NOMO-1 treated with DMSO at 0.1 percent for 48 hours (cell line): ENCODE measurements at regions not wholly inside any gene's neighbourhood (a gene's known extent, or its start where the extent isn't known, plus 50 kb on each side); places are given as distances from the start of the nearest gene placed in this dataset.

Experiments
- DNase-seq: peaks from one replicate; lab custom pipeline; 2025; ENCODE audit not compliant: unreplicated experiment; lab: John Stamatoyannopoulos, UW

DNA sequence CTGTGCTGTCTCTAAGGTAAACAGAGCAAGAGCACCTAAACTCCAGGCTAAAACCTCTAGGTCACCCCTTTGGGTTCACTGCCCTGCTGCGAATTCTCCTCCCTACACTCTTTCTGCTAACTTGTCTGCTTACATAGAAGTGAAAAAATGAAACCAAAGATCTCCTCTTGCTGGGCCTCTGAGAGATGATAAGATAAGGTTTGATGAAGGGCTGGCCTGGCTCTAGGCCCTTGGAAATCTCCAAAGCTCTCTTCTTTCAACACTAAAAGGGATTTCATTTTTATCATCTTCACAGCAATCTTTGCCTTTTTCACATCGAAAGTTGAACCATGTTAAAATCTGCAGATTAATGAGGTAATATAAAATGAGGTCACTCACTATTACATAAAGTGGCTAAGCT, 450.8 kb upstream of the TLE4 start:
- no peak for DNase-seq

DNA sequence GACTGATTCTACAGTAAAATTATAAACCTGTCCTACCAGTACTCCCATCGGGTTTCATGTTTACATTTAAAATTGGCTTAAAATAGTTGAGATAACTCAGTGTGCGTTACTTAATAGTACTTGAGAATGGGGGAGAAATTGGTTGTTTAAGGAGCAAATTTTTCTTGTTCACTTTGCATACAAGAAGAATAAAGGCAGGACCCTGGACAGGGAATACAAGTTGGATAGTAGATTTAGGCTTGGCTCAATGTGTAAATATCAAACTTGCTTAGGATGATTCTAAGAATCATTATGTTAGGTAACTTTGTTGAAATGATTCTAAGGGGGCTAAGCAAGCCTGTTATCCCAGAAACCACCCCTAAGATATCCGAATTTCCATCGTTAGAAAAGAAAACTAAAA, 448.4 kb upstream of the TLE4 start:
- DNase-seq, result no peak

DNA sequence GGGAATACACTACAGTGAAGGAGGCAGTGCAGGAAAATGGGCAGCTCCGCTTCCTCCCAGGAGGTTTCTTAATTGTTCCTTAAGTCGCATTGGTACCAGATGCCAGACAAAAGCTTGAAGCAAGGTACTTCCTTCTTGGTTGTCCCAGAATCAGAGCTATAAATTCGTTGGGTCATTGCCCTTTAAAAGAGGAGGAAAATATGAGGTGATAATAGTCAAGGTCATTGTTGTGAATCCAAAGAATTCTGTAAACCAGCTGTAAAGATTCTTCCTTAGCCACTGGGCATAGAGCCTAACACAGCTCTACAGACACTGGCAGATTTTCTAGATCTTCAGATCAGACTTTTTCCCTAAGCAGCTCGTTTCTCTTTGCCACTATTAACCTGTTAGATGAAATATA, 444.1 kb upstream of the TLE4 start:
- no peak for DNase-seq

DNA sequence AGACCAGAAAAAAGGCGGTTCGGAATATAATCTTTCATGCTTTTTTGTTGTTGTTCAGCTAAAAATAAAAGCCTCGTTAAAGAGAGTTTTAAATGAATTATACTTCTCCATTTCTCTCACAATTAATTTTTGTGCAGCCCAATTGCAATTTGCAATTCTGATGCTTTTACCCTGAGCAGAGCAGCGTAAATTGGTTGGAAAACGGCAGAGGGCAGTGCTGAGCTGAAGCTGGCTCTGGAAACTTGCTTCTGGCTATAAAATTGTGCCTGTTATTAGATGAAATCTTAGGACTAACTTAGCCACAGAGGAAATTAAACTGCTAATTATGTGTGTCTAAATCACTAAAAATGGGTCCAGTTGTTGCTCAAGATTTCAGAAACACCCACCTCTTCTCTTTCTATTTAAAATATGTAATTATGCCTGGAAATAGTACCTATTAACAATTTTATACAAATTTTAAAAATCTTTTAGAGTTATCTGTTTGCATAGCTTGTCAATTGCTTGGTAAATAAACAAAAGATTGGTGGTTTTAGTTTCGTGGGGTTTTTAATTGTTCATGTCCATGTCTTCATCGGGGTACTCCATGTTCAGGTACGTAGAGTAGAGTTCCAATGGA, 441.8 kb upstream of the TLE4 start:
- peak; percentile 36 for DNase-seq

DNA sequence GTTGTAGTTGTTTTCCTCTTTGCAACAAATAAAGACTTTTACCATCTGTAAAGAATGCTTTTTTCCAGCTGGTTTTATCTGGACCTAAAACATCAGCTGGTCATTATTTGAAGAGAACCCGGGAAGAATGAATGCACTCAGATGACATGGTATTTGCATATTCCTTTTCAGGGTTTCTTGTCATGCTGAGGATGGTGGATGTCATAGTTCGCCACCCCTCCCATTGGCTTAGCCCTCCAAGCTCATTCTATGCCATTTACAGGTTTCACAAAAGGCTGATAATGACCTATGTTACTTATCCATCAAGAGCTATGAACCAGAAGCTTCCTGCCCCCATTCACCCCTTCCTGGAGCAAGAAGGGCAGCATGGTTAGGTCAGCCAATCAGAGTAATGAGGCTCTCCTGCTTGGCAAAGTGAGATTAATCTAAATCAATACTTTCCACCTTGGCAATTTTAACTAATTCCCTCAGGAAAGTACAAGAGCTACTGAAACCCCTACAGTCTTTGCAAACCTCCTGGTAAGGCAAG, 440.5 kb upstream of the TLE4 start:
- DNase-seq, result no peak

DNA sequence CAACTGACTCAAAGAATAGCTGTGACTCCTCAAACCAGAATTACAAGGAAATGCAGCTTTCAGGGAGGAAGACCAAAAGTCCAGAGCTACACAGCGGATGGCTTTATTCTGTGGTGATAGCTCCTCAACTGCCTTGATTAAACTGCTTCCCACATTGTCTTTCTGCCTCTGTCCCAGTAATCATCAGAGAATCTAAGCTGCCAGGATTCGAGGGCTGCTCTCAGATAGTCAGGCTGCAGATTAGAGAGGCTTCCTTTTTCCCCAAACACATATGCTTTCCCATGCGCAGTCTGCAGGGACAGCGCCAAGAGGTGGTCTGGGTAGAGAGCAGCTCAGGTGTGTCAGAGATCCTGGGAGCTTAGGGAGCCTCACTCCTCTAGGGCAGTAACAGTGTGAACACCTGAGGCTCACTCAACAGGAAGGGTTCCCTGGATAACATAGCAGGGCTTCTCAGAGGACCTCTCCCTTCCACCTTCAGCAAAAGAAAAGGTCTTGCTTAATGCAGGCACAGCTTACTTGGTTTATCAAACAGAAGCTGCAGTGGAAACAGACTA, 439.9 kb upstream of the TLE4 start:
- DNase-seq, result no peak

DNA sequence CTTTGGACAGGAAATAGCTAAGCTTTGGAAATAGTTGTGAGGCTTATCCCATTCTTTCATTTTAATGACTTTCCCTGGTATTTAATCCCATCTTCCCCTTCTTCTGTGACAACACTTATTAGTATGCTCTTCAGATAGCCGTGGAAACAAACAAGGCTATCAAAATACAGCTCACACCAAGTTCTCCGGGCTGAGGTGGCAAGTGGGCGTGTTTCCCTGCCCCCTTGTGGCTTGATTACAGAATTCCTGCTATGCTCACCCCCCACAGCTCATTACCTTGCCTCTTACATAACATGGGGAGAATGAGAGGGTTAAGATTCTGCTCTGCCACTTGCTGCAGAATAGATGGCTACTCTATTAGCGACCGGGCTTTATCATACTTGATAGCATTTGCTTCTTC, 437.1 kb upstream of the TLE4 start:
- DNase-seq, result no peak

DNA sequence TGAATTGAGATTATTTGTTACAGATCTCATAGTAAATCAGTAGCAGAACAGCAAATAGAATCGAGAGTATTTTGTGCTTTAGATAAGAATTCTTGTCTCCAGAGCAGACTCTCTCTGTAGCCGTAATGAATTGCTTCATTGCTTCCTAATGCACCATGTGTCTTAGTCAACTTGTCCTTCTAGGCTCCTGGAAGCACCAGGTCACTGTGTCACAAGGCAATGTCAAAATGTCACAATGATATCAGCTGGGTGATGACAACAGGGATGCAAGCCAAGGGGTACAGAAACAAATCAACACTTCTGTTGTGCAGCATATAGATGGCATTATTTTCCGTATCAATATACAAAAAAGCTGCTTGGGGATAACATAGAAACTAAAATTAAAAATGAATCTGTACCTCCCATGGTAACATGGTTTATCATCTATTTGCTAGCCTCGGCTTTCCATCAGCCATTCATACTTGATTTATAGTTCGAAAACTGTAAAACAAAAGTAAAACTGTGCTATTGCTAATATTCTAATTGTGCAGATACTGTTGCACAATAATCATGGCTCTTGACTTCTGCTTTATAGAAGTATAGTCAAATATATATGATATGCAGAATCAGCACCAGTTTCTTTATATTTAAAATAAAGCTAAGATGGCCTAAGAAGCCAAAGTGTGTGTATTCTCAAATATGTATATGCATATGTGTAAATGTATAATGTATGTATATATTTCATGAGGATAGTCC, 435.9 kb upstream of the TLE4 start:
- no peak for DNase-seq

DNA sequence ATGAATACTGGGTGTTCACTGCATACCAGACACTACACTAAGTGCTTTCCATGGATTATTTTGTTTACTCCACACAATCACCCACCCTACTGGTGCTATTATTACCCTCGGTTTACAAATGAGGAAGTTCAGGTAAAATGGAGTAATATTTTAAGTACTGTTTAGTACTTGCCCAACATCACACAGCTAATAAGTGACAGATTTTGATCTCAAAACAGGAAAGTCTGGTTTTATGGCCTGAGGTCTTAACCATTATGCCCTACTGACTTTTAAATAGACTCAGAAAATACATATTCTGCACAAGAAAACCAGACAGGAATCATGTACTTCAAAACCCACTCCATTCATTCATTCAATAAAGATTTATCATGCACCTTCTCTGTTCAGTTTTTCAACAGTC, 431.0 kb upstream of the TLE4 start:
- peak; percentile 26 for DNase-seq

DNA sequence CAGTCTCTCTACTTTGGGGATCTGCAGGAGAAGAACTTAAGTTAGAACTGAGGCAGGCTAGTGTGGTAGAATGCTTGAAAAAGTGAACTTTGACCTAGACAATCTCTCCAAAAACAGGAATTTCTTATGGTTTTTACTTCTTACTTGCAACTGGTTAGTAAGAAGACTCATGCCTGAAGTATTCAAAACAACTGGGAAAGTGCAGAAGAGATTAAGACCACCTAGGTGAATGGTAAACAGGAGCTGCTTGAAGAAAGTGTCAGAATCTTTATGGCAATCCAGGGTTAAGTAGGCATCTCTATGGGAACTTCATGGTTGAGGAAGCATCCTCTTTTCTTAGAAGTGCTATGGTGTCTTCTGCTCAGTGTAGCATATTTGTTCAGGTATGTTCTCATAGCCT, 428.6 kb upstream of the TLE4 start:
- DNase-seq, result no peak

DNA sequence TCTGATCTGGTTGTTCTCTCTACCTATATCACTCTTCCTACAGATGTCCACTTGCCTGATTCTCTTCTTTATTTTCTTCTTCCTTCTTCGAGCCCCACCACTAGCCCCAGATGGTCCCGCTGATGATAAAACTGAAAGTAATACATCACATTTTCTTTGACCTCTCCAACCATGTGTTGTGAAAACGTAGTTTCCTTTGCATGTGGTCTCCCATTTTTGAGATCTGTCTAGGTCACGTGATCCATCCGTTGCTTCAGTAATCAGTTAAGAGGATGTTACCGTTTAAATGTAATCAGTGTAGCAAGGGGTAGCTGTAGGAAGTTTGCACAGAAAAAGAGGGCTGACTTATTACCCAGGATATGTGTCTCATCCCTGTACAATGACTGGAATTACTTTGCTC, 426.3 kb upstream of the TLE4 start:
- DNase-seq, result peak; percentile 8

DNA sequence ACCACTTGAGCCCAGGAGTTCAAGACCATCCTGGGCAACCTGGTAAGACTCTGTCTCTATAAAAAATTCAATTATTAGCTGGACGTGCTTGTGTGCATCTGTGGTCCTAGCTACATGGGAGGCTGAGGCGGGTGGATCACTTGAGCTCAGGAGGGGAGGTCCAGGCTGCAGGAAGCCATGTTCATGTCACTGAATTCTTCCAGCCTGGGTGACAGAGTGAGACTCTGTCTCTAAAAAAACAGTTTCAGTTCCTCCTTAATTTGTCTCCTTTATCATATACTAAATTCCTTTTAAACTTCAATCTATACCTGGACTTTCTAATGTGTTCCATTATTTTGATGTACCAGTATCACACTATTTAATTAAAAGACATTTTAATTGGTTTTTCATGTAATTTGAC, 422.2 kb upstream of the TLE4 start:
- DNase-seq, result peak; percentile 37

DNA sequence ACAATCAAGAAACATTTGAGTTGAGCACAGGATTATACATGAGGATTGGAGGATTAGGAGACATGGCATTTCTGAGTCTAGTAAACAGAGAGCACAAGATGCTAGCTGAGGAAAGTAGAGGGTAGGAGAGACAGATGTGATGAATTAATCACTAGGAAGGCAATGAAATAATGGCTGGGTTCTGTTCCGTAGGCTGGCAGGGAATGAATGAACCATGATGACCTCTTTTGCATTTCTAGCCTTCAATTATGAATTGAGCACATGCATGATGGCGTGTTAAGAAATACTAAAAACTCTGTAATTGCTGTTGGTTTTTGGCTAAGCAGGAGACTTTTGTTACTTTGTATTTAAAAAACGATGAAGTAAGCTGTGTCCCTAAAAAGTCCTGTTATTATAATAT, 420.0 kb upstream of the TLE4 start:
- DNase-seq, result no peak

DNA sequence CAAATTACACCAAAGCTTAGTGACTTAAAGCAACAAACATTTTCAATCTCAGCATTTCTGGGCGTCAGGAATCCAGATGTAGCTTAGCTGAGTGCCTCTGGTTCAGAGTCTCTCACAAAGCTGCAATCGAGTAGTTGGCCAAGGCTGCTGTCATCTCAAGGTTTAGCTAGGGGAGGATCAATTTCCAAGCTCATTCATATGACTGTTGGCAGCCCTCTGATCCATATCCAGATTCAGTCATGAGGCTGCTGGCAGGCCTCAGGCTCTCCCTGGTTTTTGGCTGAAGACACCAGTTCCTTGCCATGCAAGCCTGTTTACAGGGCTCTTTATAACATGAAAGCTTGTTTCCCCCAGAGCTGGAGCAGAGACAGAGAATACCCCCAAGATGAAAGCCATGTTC, 419.5 kb upstream of the TLE4 start:
- no peak for DNase-seq

DNA sequence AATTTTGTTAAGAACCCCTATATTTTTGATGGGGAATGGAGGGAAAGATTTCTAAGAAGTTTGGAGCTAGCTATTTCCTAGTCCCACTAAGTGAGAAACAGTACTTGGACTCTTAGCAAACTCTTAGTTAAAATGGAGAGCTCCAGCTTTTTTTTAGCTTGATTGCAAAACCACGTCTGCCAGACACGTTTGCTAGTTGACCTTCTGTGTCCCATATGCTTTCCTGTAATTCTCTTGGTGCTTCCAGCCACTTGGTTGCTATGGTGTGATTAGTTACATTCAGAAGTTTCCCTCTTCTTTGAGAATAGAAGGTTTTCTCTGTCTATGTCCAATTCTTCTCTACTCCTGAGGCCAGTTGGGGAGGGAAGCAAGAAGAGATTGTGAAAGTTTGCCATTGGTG, 417.0 kb upstream of the TLE4 start:
- no peak for DNase-seq

DNA sequence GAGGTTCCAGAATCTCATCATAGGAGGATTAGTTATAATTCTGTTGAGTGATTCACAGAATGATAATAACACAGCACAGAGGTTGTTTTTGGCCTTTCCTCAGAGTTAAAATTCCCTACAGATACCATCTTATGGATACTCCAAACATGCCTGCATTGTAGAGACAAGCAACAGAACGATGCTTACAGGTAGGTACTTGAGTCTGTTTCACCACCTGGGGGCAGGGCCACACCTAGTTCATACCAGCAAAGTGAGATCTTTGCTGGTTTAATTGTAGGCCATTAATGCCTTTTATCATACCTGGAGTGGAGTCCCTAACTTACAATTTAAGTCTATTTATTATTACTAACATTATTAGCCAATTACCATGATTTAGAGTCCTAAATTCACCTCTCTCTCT, 416.5 kb upstream of the TLE4 start:
- DNase-seq, result no peak

DNA sequence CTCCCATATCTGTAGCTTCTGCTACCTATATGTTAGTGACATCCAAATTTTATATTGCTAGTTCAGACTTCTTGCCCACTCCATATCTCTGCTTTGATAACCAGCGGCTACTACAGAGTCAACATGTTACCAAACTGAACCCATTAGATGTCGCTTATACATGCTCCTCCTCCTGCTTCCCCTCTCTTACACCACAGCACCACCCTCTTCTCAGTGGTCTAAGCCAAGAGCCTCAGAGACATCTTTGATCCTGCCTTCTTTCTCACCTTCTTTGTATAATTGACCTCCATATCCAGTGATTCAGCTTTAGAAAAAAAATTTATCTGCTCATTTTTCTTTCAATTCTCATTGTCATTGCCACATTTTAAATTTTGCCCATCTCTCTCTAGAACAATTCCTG, 408.2 kb upstream of the TLE4 start:
- DNase-seq, result no peak

DNA sequence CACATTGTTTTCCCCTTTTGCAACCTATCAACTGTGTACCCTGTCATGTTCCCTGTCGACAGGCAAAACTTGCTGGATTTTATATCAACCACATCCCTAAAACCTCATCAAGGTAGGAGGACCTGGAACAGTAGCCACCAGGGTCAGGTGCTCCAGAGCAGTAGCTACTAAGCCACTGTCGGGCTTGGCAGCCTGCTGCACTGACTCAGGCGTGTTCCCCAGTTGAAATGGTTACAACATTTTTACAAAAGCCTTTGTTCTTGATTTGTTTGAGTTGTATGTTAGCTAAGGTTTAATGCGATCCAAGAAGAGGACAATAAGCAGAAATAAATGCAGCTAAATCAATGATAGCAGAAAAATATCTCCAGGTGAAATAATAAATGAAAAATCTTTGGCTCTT, 407.4 kb upstream of the TLE4 start:
- no peak for DNase-seq

DNA sequence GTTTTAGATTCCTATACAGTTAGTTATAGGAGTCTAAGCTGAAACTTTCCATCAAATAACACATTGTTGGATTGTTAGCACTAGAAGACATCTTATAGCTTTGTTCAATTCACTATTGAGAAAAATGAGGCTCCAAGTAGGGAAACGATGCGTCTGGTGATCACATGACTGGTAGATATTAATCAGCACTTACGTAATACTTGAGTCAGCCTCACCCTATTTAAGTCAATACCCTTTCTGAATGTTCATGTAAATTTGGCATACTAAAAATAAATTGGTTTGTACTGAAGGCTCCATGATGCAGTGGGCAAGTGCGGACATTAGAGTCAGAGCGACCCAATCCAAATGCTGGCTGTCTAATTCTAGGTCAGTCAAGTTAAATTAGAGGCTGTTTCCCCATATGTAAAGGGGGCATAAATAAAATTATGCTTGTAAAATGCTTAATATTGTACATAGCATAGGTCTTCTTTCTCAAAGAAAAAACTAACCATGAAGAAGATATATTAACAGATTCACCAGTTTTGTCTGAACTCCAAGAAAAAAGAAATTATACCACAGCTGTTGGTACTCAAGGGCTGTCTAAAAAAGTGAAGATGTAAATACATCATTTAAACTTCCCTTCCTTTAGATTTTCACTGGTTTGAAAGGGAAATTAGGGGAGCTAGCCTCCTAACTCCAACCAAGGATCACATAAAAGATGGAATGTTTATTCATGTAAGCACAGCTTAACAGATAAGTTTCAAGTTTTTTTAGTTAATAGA, 406.6 kb upstream of the TLE4 start:
- peak; percentile 44 for DNase-seq

DNA sequence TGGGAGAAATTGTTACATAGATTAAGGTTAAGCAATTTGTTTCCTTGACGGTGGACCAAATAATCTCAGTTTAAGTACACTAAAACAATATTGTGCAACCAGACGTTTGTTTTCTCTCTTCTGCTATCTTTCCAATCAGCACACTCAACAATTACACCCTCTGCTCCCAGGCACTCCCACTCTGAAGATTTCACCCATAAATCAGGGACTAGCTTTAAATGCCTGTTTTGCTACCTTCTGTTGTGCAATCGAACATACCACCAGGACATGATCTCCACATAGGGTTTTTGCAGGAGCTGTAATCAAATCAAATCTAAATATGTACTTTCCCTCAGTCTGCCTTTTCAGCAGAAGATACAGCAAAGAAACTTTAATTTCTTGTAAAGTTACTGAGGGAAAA, 405.8 kb upstream of the TLE4 start:
- peak; percentile 35 for DNase-seq

DNA sequence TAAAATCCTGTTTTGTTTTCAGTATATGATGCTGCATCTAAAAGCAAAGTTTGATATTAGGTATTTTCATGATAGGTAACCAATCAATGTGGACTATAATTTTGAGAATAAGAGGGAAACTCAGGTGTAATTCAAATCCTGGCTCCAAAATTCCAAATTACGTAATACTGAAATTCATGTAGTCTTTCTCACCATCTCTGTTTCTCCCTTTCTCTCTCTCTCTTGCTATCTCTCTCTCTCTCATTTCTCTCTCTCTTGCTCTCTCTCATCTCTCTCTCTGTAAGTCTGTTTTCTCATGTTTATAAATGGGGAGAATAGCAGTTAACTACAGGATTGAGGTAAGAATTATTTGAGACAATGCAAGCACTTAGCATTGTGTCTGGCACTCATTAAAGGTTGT, 401.1 kb upstream of the TLE4 start:
- no peak for DNase-seq

DNA sequence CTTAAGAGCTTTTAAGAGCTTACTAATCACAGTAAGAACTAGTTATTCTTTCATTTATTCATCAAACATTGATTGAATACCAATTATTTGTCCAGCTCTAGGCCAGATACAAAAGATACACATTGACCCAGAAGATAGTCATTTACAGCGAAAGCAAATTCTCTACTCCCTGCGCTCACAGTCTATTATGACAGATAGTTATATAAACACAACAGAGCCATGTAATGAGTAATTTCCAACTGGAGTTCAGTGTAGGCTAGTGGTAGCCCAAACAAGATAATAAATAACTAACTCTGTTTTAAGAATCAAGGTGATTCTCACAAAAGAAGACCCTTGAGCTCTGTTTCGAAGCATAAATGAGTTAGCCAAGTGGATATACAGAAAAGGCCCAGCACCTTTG, 397.8 kb upstream of the TLE4 start:
- no peak for DNase-seq
